ENCODE measurements at regions not wholly inside any gene's neighbourhood (a gene's known extent, or its start where the extent isn't known, plus 50 kb on each side); places are given as distances from the start of the nearest gene placed in this dataset.

- H3K36me3 Mint-ChIP-seq (ENCODE audit: insufficient read depth) = no peaks in the 10 kb centered on the region
- H3K27ac Mint-ChIP-seq = no peak overlapping the region
- H3K27me3 Mint-ChIP-seq = peaks cover 10 to 23% of the 10 kb centered on the region in 2 donors
- no peak overlapping the region for H3K4me3 Mint-ChIP-seq
- peaks cover 4 to 7% of the 10 kb centered on the region in 2 donors for H3K9me3 Mint-ChIP-seq
- no peaks in the 10 kb centered on the region for H3K4me1 Mint-ChIP-seq (ENCODE audit: low read depth in 2 of 2)
- no peak for ATAC-seq (replicated peaks)
- DNase-seq = no peak
These were observed 265.2 kb downstream of the BMP7 start for GRCh38 chr20:57001126-57001767.

DNA sequence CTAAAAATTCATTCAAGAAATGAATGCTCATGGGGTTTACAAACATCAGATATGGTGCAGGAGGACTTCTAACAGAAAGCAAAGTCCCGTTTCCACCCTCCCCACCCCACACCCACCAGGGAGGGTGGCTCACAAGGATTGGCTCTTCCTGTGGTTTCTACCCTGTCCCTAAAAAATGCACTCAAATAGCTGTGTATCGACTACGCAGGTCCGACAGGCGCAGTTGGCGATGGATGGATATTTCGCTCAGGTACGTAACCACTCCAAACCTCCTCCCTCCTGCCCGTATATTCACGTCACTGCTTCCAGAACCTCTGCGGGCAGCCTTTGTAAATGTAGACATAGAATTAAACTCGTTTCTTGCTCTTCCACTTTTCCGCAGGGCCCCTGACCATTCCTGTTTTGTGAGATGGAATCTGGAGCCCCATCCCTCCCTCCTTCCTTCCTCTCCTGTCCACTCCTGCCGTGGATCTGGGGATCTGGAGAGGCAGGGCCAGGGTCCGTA is 264.3 kb downstream of the BMP7 start:
- ATAC-seq (replicated peaks) (no peak), DNase-seq (no peak)
- Mint-ChIP-seq H3K27me3 (peaks cover 10 to 23% of the 10 kb centered on the region in 2 donors), H3K4me1 (ENCODE audit: low read depth in 2 of 2) (no peaks in the 10 kb centered on the region), H3K36me3 (ENCODE audit: insufficient read depth) (no peaks in the 10 kb centered on the region), H3K9me3 (peaks cover 4 to 7% of the 10 kb centered on the region in 2 donors), H3K27ac (no peak overlapping the region), H3K4me3 (no peak overlapping the region)

- Mint-ChIP-seq H3K9me3 (peaks cover 4 to 7% of the 10 kb centered on the region in 2 donors), H3K27ac (no peak overlapping the region), H3K4me1 (ENCODE audit: low read depth in 2 of 2) (no peaks in the 10 kb centered on the region), H3K36me3 (ENCODE audit: insufficient read depth) (no peaks in the 10 kb centered on the region), H3K27me3 (peaks cover 10 to 23% of the 10 kb centered on the region in 2 donors), H3K4me3 (no peak overlapping the region)
- ATAC-seq (replicated peaks) (no peak), DNase-seq (no peak)
These were observed 263.4 kb downstream of the BMP7 start for GRCh38 chr20:57003012-57003411.

DNA sequence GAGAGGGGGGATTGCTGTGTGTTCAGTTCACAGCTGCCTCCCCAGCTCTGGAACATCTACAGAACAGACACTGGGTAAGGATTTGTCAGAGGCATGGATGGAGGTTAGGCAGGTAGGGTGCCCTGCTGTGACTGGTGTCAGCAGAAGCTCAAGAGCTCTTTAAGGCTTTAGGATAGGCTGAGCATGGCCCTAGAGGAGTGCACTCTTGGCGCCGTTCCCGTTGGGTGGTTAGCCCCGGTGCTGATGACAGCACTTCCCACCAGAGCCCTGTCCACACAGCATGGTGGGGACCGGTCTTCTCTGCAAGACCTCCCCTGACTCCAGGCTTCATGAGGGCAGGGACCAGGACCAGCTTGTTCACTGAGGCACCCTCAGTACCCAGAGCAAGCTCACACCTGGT is 262.0 kb downstream of the BMP7 start:
- no peak for ATAC-seq (replicated peaks)
- no peaks in the 10 kb centered on the region for H3K36me3 Mint-ChIP-seq (ENCODE audit: insufficient read depth)
- no peaks in the 10 kb centered on the region for H3K4me1 Mint-ChIP-seq (ENCODE audit: low read depth in 2 of 2)
- peaks cover 10 to 23% of the 10 kb centered on the region in 2 donors for H3K27me3 Mint-ChIP-seq
- H3K27ac Mint-ChIP-seq = no peak overlapping the region
- no peak for DNase-seq
- H3K9me3 Mint-ChIP-seq = peaks cover 3 to 7% of the 10 kb centered on the region in 2 donors
- H3K4me3 Mint-ChIP-seq = no peak overlapping the region

DNA sequence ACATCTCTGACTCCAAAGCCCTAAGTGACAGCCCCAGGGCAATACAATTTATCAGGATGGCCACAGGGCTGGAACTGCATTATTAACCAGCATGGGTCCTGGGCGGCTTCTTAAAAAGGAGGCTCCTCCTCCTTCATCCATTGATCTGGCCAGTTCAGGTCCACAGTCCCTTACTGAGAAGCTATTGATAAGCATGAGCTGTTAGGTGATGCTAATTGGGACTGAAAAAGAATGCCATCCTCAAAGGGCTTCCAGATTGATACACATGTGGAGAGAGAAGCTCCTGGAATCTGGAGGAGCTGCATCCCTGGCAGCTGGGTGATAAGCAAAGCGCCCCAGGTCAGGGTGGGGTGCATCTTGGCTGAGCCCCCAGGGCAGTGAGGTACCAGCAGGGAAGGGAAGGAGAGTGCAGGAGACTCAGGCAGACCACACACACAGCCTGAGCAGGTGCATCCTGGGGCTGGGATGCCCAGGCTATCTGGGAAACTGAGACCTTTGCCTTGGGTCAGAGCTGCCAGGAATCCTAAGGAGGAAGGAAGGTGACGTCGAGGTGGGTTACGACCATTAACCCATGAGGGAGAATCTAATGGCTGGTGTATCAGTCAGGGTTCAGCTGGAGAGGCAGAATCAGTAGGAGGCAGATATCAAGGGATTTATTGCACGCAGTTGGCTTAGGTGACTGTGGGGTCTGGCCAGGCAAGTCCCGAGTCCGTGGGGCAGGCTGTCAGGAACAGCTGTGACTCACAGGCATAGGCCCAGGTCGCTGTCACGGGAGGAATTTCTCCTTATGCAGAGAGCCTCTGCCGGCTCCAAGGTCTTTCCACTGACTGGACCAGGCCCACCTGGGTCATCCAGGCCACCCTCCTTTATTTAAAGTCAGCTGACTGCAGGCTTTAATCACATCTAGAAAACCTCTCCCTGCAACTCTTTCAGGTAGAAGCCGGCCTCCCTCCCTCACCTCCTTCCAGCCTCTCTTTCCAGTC is 261.2 kb downstream of the BMP7 start:
- Mint-ChIP-seq H3K4me3 (no peak overlapping the region), H3K4me1 (ENCODE audit: low read depth in 2 of 2) (no peaks in the 10 kb centered on the region), H3K9me3 (peaks cover 1 to 3% of the 10 kb centered on the region in 2 donors), H3K27me3 (peaks cover 14 to 31% of the 10 kb centered on the region in 2 donors), H3K36me3 (ENCODE audit: insufficient read depth) (no peaks in the 10 kb centered on the region), H3K27ac (no peak overlapping the region)
- no peak for DNase-seq
- ATAC-seq (replicated peaks) = no peak

- Mint-ChIP-seq H3K27me3 (peaks cover 13 to 44% of the 10 kb centered on the region in 2 donors), H3K4me1 (ENCODE audit: low read depth in 2 of 2) (no peaks in the 10 kb centered on the region), H3K36me3 (ENCODE audit: insufficient read depth) (no peaks in the 10 kb centered on the region), H3K4me3 (no peak overlapping the region), H3K27ac (no peak overlapping the region), H3K9me3 (no peaks in the 10 kb centered on the region)
- DNase-seq (no peak), ATAC-seq (replicated peaks) (no peak)
These were observed 259.9 kb downstream of the BMP7 start for GRCh38 chr20:57006411-57007170.

DNA sequence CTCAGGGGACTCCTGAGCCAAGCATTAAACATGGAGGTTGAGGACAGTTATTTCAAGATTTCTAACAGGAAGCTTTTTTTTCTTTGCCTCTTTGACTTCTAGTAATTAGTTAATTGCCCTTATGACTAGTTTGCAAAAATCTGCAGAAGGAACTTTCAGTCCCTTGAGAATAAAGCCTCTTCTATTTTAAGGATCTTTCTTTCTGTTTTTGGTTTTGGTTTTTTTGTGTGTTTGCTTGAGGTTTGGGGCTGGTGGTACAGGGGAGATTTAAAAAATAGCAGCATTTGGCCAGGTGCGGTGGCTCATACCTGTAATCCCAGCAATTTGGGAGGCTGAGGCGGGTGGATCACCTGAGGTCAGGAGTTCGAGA is 259.3 kb downstream of the BMP7 start:
- H3K27me3 Mint-ChIP-seq = peaks cover 13 to 46% of the 10 kb centered on the region in 2 donors
- DNase-seq (no peak), ATAC-seq (replicated peaks) (no peak)
- H3K27ac Mint-ChIP-seq = no peak overlapping the region
- H3K4me1 Mint-ChIP-seq (ENCODE audit: low read depth in 2 of 2) = no peaks in the 10 kb centered on the region
- no peaks in the 10 kb centered on the region for H3K9me3 Mint-ChIP-seq
- no peaks in the 10 kb centered on the region for H3K36me3 Mint-ChIP-seq (ENCODE audit: insufficient read depth)
- no peak overlapping the region for H3K4me3 Mint-ChIP-seq

- H3K4me1 Mint-ChIP-seq (ENCODE audit: low read depth in 2 of 2) = no peaks in the 10 kb centered on the region
- no peak overlapping the region for H3K4me3 Mint-ChIP-seq
- ATAC-seq (replicated peaks) (no peak), DNase-seq (no peak)
- no peak overlapping the region for H3K27ac Mint-ChIP-seq
- H3K36me3 Mint-ChIP-seq (ENCODE audit: insufficient read depth) = no peaks in the 10 kb centered on the region
- peaks cover 21 to 49% of the 10 kb centered on the region in 2 donors for H3K27me3 Mint-ChIP-seq
- H3K9me3 Mint-ChIP-seq = no peaks in the 10 kb centered on the region
These were observed 258.2 kb downstream of the BMP7 start for GRCh38 chr20:57008217-57008616.

DNA sequence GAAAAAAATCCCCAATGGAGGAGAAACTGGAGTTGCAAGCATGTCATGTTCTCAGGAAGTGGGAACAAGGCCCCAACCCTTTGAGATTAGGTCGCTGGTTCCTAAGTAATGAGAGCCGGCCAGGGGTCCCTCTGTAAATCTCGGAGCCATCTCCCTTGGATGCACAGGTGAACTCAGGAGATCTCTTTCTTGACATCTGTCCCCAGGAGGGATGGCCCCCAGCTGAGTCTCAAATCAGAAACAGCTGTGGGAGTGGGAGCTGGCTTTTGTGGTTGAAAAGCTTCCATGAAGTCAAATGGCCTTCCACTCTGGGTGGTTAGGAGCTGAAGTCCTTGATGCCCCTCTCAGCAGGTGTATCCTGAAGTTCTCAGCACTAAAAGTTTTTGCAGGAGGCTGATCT is 257.1 kb downstream of the BMP7 start:
- peaks cover 30 to 52% of the 10 kb centered on the region in 2 donors for H3K27me3 Mint-ChIP-seq
- H3K4me1 Mint-ChIP-seq (ENCODE audit: low read depth in 2 of 2) = no peaks in the 10 kb centered on the region
- DNase-seq = no peak
- no peaks in the 10 kb centered on the region for H3K36me3 Mint-ChIP-seq (ENCODE audit: insufficient read depth)
- no peak overlapping the region for H3K27ac Mint-ChIP-seq
- H3K9me3 Mint-ChIP-seq = no peaks in the 10 kb centered on the region
- H3K4me3 Mint-ChIP-seq = no peak overlapping the region
- ATAC-seq (replicated peaks) = no peak

DNA sequence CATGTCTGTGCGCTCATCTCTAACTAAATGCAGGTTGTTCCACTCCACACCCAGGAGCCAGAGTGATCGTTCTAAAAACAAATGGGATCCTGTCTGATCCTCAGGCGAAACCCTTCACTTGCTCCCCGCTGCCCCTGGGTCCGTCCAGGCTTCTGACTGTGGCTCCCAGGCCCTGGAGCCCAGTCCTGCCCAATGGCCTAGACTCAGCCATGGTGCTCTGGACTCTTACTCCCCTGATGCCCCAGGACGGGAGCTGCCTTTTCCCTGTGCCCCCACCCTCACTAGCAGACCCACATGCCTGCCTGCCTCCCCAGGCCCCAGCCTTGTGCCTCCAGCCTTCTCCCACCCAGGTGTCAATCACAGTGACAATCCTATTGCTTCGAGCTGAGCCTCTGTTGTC is 256.7 kb downstream of the BMP7 start:
- H3K36me3 Mint-ChIP-seq (ENCODE audit: insufficient read depth) = no peaks in the 10 kb centered on the region
- no peak overlapping the region for H3K4me3 Mint-ChIP-seq
- ATAC-seq (replicated peaks) (no peak), DNase-seq (no peak)
- peaks cover 34 to 56% of the 10 kb centered on the region in 2 donors for H3K27me3 Mint-ChIP-seq
- H3K9me3 Mint-ChIP-seq = no peaks in the 10 kb centered on the region
- no peak overlapping the region for H3K27ac Mint-ChIP-seq
- no peaks in the 10 kb centered on the region for H3K4me1 Mint-ChIP-seq (ENCODE audit: low read depth in 2 of 2)

DNA sequence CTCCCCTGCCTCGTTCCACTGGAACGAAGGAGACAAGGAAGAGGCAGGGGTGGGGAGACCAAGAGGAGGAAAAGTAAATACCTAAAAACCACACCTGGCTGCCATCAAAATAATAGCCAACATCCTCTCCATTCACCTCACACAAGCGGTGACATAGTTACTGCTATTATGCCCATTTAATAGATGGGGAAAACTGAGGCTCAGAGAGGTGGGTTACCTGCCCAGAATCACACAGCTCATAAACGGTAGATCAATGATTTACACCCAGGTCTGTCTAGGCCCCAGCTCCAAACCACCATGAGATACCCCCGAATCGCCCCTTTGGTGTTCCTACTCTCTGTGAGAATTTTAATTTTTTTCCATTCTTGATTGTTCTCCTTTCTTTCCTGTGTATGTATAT is 253.8 kb downstream of the BMP7 start:
- DNase-seq = no peak
- Mint-ChIP-seq H3K36me3 (ENCODE audit: insufficient read depth) (no peaks in the 10 kb centered on the region), H3K27me3 (peaks cover 34 to 46% of the 10 kb centered on the region in 2 donors), H3K27ac (no peak overlapping the region), H3K9me3 (no peaks in the 10 kb centered on the region), H3K4me1 (ENCODE audit: low read depth in 2 of 2) (no peaks in the 10 kb centered on the region), H3K4me3 (no peak overlapping the region)
- ATAC-seq (replicated peaks) = no peak

- ATAC-seq (replicated peaks) (no peak), DNase-seq (no peak)
- Mint-ChIP-seq H3K4me1 (ENCODE audit: low read depth in 2 of 2) (no peaks in the 10 kb centered on the region), H3K9me3 (no peaks in the 10 kb centered on the region), H3K4me3 (no peak overlapping the region), H3K27me3 (peaks cover 34 to 46% of the 10 kb centered on the region in 2 donors), H3K27ac (no peak overlapping the region), H3K36me3 (ENCODE audit: insufficient read depth) (no peaks in the 10 kb centered on the region)
These were observed 253.2 kb downstream of the BMP7 start for GRCh38 chr20:57013217-57013616.

DNA sequence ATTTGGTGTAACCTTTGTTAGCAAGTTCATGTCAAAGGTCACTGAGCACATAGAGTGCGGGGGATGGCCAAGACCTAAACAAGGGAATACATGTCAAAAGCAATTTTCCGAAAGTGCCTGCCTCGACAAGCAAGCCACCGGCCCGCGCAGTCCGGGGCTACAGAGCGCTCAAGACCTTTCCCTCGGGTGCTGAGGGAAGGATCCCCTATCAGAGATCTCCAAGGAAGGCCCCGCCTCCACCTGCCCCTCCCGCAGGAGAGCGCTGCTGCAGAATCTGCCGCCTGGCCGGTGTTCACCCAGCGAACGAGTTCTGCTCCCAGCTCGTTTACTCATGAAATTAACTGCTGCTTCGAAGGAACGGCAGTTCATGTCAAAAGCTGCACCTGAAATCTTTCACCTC is 252.7 kb downstream of the BMP7 start:
- H3K27me3 Mint-ChIP-seq = peaks cover 34 to 46% of the 10 kb centered on the region in 2 donors
- no peaks in the 10 kb centered on the region for H3K36me3 Mint-ChIP-seq (ENCODE audit: insufficient read depth)
- H3K4me1 Mint-ChIP-seq (ENCODE audit: low read depth in 2 of 2) = no peaks in the 10 kb centered on the region
- no peak for DNase-seq
- H3K27ac Mint-ChIP-seq = no peak overlapping the region
- no peak overlapping the region for H3K4me3 Mint-ChIP-seq
- no peaks in the 10 kb centered on the region for H3K9me3 Mint-ChIP-seq
- ATAC-seq (replicated peaks) = no peak
